ENCODE measurements at regions not wholly inside any gene's neighbourhood (a gene's known extent, or its start where the extent isn't known, plus 50 kb on each side); places are given as distances from the start of the nearest gene placed in this dataset.

- Histone ChIP-seq H3K4me3 (ENCODE audit: low read depth in 2 of 2, low read length in 1 of 2) (no peak overlapping the region), H3K79me2 (ENCODE audit: insufficient read depth) (no peaks in the 10 kb centered on the region), H3K9ac (no peak overlapping the region), H3K27me3 (ENCODE audit: insufficient read depth) (no peaks in the 10 kb centered on the region), H3K27ac (ENCODE audit: low read depth in 2 of 2, low read length in 1 of 2) (no peak overlapping the region), H3K9me2 (no peaks in the 10 kb centered on the region), H3K36me3 (replicated peaks in 1 of 2; ENCODE audit: control insufficient read depth in 1 of 2, insufficient read depth in 2 of 2, low read length in 1 of 2) (no peaks in the 10 kb centered on the region), H2AFZ (ENCODE audit: low read depth) (no peak overlapping the region), H4K20me1 (ENCODE audit: insufficient read depth) (no peaks in the 10 kb centered on the region), H3F3A (replicated peaks; ENCODE audit: insufficient read depth) (no peaks in the 10 kb centered on the region), H3K4me1 (ENCODE audit: control insufficient read depth in 1 of 2, insufficient read depth in 2 of 2, low read depth in 1 of 2, low read length in 1 of 2) (peaks cover 0 to 3% of the 10 kb centered on the region in 2 experiments; a peak in 1 of 4 replicates), H3K4me2 (no peak overlapping the region), H3K9me3 (no peaks in the 10 kb centered on the region)
- POLR2A ChIA-PET: no interaction called here
- CTCF ChIA-PET: interaction anchor here (0.6 kb wide), 1 partner anchor 24 kb away, joined by 3 read pairs; no protein-coding TSS in a partner anchor
- no peak for TF ChIP-seq RXRA (IDR thresholded peaks at IDR 0.05; ENCODE audit: borderline replicate concordance, low read depth)
- TF ChIP-seq ELF1 (IDR thresholded peaks at IDR 0.05): no peak
- TF ChIP-seq JUND (IDR thresholded peaks at IDR 0.05): no peak
- TF ChIP-seq RFX5 (IDR thresholded peaks at IDR 0.05; ENCODE audit: low read length): no peak
- 47% methylated on average over 3 of the region's 3 CpGs for WGBS (ENCODE audit: low lambda C conversion rate)
- DNase-seq: no peak
These were observed 247.8 kb downstream of the DIRAS2 start for GRCh38 chr9:90394871-90395270.

GRCh38 chr9:90400091-90400490, 242.5 kb downstream of the DIRAS2 start:
- no peak overlapping the region for H2AFZ ChIP-seq (ENCODE audit: low read depth)
- H4K20me1 ChIP-seq (ENCODE audit: insufficient read depth): no peaks in the 10 kb centered on the region
- H3K27me3 ChIP-seq (ENCODE audit: insufficient read depth): no peaks in the 10 kb centered on the region
- DNase-seq: no peak
- WGBS (ENCODE audit: low lambda C conversion rate): 69% methylated on average over 6 of the region's 6 CpGs
- H3K36me3 ChIP-seq (replicated peaks in 1 of 2; ENCODE audit: control insufficient read depth in 1 of 2, insufficient read depth in 2 of 2, low read length in 1 of 2): no peaks in the 10 kb centered on the region
- H3K9ac ChIP-seq: no peak overlapping the region
- no peaks in the 10 kb centered on the region for H3K9me2 ChIP-seq
- H3K4me3 ChIP-seq (ENCODE audit: low read depth in 2 of 2, low read length in 1 of 2): no peak overlapping the region
- no peaks in the 10 kb centered on the region for H3F3A ChIP-seq (replicated peaks; ENCODE audit: insufficient read depth)
- CTCF ChIA-PET: no interaction called here
- H3K79me2 ChIP-seq (ENCODE audit: insufficient read depth): no peaks in the 10 kb centered on the region
- no peak overlapping the region for H3K4me2 ChIP-seq
- no peak overlapping the region for H3K27ac ChIP-seq (ENCODE audit: low read depth in 2 of 2, low read length in 1 of 2)
- H3K4me1 ChIP-seq (ENCODE audit: control insufficient read depth in 1 of 2, insufficient read depth in 2 of 2, low read depth in 1 of 2, low read length in 1 of 2): peaks cover 0 to 3% of the 10 kb centered on the region in 2 experiments; a peak in 1 of 4 replicates
- H3K9me3 ChIP-seq: no peaks in the 10 kb centered on the region
- POLR2A ChIA-PET: no interaction called here
- TF ChIP-seq PBX3 (IDR thresholded peaks at IDR 0.05): no peak
- TF ChIP-seq FOXJ3 (CRISPR knock-in tag; IDR thresholded peaks at IDR 0.05): no peak
- TF ChIP-seq RCOR1 (IDR thresholded peaks at IDR 0.05; ENCODE audit: low read length): no peak
- no peak for TF ChIP-seq FOSL2 (IDR thresholded peaks at IDR 0.05; ENCODE audit: borderline replicate concordance, low read depth)
- TF ChIP-seq RXRA (IDR thresholded peaks at IDR 0.05; ENCODE audit: borderline replicate concordance, low read depth): no peak
- TF ChIP-seq MAX (IDR thresholded peaks at IDR 0.05; ENCODE audit: low read depth): no peak
- no peak for TF ChIP-seq IRF3 (IDR thresholded peaks at IDR 0.05; ENCODE audit: low read depth, low read length)
- no peak for TF ChIP-seq CHD2 (IDR thresholded peaks at IDR 0.05; ENCODE audit: low read length, partially characterized antibody)
- TF ChIP-seq REST (IDR thresholded peaks at IDR 0.05; ENCODE audit: low read depth, low read length): no peak
- no peak for TF ChIP-seq JUND (IDR thresholded peaks at IDR 0.05)
- no peak for TF ChIP-seq YY1 (IDR thresholded peaks at IDR 0.05; ENCODE audit: low read depth)
- TF ChIP-seq POLR2AphosphoS5 (IDR thresholded peaks at IDR 0.05; ENCODE audit: low read depth, low read length): no peak
- no peak for TF ChIP-seq TAF1 (IDR thresholded peaks at IDR 0.05; ENCODE audit: borderline replicate concordance, low read depth, low read length)
- TF ChIP-seq MEF2A (IDR thresholded peaks at IDR 0.05; ENCODE audit: borderline replicate concordance, low read depth): no peak
- TF ChIP-seq NFIC (IDR thresholded peaks at IDR 0.05; ENCODE audit: borderline replicate concordance): no peak
- no peak for TF ChIP-seq MXI1 (IDR thresholded peaks at IDR 0.05; ENCODE audit: low read depth, low read length)
- TF ChIP-seq EZH2phosphoT487 (IDR thresholded peaks at IDR 0.05; ENCODE audit: borderline replicate concordance, low read depth): no peak
- no peak for TF ChIP-seq CTCF (IDR thresholded peaks at IDR 0.05)

Data from SK-N-SH (cell line).